GM21447 (cell line): ENCODE measurements at regions not wholly inside any gene's neighbourhood (a gene's known extent, or its start where the extent isn't known, plus 50 kb on each side); places are given as distances from the start of the nearest gene placed in this dataset.
"Not testable (repeated sequence)": the region's sequence is repeated elsewhere in the genome, so short reads cannot be mapped to it uniquely, and the experiment has no call there.

Experiments used
- ATAC-seq: cut with Tn5 transposase; IDR thresholded peaks from one replicate; pipeline ENCODE4 v1.9.1; 2021; ENCODE audit not compliant: unreplicated experiment

- ATAC-seq: no peak
Observed at GRCh38 chr10:130261306-130261705, 125.1 kb downstream of the GLRX3 start.

- ATAC-seq: no peak
Observed at GRCh38 chr10:130261766-130262165, 125.6 kb downstream of the GLRX3 start.

GRCh38 chr10:130263289-130263688 is 127.1 kb downstream of the GLRX3 start:
- ATAC-seq: no peak

- no peak for ATAC-seq
Observed at GRCh38 chr10:130265542-130265941, 129.4 kb downstream of the GLRX3 start.

- ATAC-seq: no peak
Observed at GRCh38 chr10:130282492-130283218, 146.5 kb downstream of the GLRX3 start.

GRCh38 chr10:130283219-130283545 is 147.0 kb downstream of the GLRX3 start:
- ATAC-seq: no peak

GRCh38 chr10:130295761-130296160 is 159.6 kb downstream of the GLRX3 start:
- not testable (repeated sequence) for ATAC-seq

- ATAC-seq: peak; percentile 29
Observed at GRCh38 chr10:130300608-130301020, 164.4 kb downstream of the GLRX3 start.

- ATAC-seq: peak; percentile 55
Observed at GRCh38 chr10:130301021-130301892, 165.1 kb downstream of the GLRX3 start.

GRCh38 chr10:130326954-130327353 is 190.8 kb downstream of the GLRX3 start:
- ATAC-seq: no peak

GRCh38 chr10:130329792-130330191 is 193.6 kb downstream of the GLRX3 start:
- no peak for ATAC-seq

GRCh38 chr10:130333185-130333584 is 197.0 kb downstream of the GLRX3 start:
- no peak for ATAC-seq

- no peak for ATAC-seq
Observed at GRCh38 chr10:130335336-130335735, 199.1 kb downstream of the GLRX3 start.

- no peak for ATAC-seq
Observed at GRCh38 chr10:130336617-130337304, 200.6 kb downstream of the GLRX3 start.

- no peak for ATAC-seq
Observed at GRCh38 chr10:130337305-130337640, 201.1 kb downstream of the GLRX3 start.

GRCh38 chr10:130337696-130338635 is 201.8 kb downstream of the GLRX3 start:
- ATAC-seq: no peak

- no peak for ATAC-seq
Observed at GRCh38 chr10:130338636-130339024, 202.4 kb downstream of the GLRX3 start.

- ATAC-seq: no peak
Observed at GRCh38 chr10:130339091-130339490, 202.9 kb downstream of the GLRX3 start.

- ATAC-seq: no peak
Observed at GRCh38 chr10:130339911-130340310, 203.7 kb downstream of the GLRX3 start.

- ATAC-seq: no peak
Observed at GRCh38 chr10:130340816-130341215, 204.6 kb downstream of the GLRX3 start.

GRCh38 chr10:130341356-130341755 is 205.2 kb downstream of the GLRX3 start:
- ATAC-seq: no peak
